ENCODE measurements at regions not wholly inside any gene's neighbourhood (a gene's known extent, or its start where the extent isn't known, plus 50 kb on each side); places are given as distances from the start of the nearest gene placed in this dataset.
"Not testable (repeated sequence)": the region's sequence is repeated elsewhere in the genome, so short reads cannot be mapped to it uniquely, and the experiment has no call there.

DNA sequence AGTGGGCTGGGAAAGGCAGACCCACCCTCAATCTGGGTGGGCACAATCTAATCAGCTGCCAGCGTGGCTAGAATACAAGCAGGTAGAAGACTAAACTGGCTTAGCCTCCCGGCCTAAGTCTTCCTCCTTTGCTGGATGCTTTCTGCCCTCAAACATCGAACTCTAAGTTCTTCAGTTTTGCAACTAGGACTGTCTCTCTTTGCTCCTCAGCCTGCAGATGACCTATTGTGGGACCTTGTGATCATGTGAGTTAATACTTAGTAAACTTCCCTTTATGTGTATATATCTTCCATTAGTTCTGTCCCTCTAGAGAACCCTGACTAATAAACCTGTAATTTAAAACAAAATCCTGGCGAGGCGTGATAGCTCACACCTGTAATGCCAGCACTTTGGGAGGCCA lies 51.8 kb upstream of the SLC39A8 start:
- not testable (repeated sequence) for H3K9me3 ChIP-seq; H3K4me3 ChIP-seq (ENCODE audit: low read depth in 1 of 2, low read length in 1 of 2); H3K27me3 ChIP-seq; H3K36me3 ChIP-seq; H3K27ac ChIP-seq
- H3K4me1 ChIP-seq (ENCODE audit: control insufficient read depth in 1 of 2, insufficient read depth in 1 of 2, low read depth in 1 of 2, low read length in 1 of 2): peaks cover 34 to 41% of the 10 kb centered on the region in 2 experiments

DNA sequence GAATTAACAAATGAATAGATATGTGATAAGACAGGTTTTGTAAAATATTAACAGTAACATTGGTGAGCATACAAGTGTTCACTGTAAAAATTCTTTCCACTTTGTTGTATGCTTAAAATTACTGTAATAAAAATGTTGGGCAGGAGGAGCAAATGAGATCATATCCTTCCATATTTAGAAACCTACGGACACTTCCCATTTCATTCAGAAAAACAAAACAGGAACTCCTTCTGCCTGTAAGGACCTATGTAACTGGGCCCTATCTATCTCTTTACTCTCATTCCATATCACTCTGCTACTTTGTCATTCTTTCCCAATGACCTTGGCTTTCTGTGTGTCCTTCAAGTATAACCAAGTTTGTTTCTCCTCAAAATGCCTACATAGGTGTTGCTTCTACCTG lies 53.7 kb upstream of the SLC39A8 start:
- TF ChIP-seq, protein P1, sequence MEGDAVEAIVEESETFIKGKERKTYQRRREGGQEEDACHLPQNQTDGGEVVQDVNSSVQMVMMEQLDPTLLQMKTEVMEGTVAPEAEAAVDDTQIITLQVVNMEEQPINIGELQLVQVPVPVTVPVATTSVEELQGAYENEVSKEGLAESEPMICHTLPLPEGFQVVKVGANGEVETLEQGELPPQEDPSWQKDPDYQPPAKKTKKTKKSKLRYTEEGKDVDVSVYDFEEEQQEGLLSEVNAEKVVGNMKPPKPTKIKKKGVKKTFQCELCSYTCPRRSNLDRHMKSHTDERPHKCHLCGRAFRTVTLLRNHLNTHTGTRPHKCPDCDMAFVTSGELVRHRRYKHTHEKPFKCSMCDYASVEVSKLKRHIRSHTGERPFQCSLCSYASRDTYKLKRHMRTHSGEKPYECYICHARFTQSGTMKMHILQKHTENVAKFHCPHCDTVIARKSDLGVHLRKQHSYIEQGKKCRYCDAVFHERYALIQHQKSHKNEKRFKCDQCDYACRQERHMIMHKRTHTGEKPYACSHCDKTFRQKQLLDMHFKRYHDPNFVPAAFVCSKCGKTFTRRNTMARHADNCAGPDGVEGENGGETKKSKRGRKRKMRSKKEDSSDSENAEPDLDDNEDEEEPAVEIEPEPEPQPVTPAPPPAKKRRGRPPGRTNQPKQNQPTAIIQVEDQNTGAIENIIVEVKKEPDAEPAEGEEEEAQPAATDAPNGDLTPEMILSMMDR (IDR thresholded peaks at IDR 0.05): no peak

DNA sequence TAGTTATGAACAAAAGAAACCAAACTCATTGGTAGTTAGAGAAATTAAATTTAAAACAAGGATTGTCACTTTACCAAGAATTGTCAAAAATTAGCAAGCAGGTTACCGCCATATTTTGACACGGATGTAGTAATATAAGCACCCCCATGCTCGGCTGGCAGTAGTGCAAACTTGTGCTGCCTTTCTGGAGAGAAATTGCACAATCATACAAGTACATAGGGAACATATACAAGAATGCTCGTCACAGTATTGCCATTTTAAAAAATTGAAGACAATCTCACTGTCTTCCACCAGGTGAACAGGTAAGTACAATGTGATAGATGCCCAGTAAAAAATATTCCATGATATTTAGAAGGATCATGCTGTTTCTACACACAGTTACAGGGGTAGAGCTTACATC lies 55.6 kb upstream of the SLC39A8 start:
- TF ChIP-seq, protein P1 (IDR thresholded peaks at IDR 0.05): no peak
- Histone ChIP-seq H3K9me3 (no peaks in the 10 kb centered on the region), H3K36me3 (no peaks in the 10 kb centered on the region), H3K4me1 (ENCODE audit: control insufficient read depth in 1 of 2, insufficient read depth in 1 of 2, low read depth in 1 of 2, low read length in 1 of 2) (peaks cover 12 to 14% of the 10 kb centered on the region in 2 experiments), H3K27me3 (no peaks in the 10 kb centered on the region), H3K27ac (no peak overlapping the region), H3K4me3 (ENCODE audit: low read depth in 1 of 2, low read length in 1 of 2) (no peak overlapping the region)

More for the DNA sequence above, 53.7 kb upstream of the SLC39A8 start:
- H3K27me3 ChIP-seq: no peaks in the 10 kb centered on the region
- no peak overlapping the region for H3K4me3 ChIP-seq (ENCODE audit: low read depth in 1 of 2, low read length in 1 of 2)
- no peaks in the 10 kb centered on the region for H3K36me3 ChIP-seq
- peaks cover 15 to 21% of the 10 kb centered on the region in 2 experiments for H3K4me1 ChIP-seq (ENCODE audit: control insufficient read depth in 1 of 2, insufficient read depth in 1 of 2, low read depth in 1 of 2, low read length in 1 of 2)
- H3K9me3 ChIP-seq: no peaks in the 10 kb centered on the region
- peak overlapping the region; percentile 55 for H3K27ac ChIP-seq

DNA sequence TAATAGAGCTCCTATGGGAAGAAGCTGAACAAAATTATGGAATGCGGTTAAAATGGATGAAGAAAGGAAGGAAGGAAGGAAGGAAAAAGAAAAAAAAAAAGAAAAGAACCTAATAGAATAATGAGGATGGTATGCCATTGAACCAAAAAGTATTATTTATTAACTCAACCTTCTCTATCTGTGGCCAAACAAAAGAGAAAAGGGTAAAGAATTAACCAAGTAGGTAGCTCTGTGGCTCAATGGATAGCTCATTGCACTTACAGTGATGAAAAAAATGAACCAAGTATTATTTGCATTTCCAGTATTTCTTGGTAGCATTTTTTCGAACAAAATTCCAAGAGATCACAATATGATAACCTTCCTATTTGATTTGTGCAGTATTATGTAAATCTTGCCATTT lies 56.9 kb upstream of the SLC39A8 start:
- H3K4me1 ChIP-seq (ENCODE audit: control insufficient read depth in 1 of 2, insufficient read depth in 1 of 2, low read depth in 1 of 2, low read length in 1 of 2): peaks cover 12 to 14% of the 10 kb centered on the region in 2 experiments
- H3K9me3 ChIP-seq: no peaks in the 10 kb centered on the region
- H3K27ac ChIP-seq: no peak overlapping the region
- H3K27me3 ChIP-seq: no peaks in the 10 kb centered on the region
- no peaks in the 10 kb centered on the region for H3K36me3 ChIP-seq
- TF ChIP-seq, protein P1 (IDR thresholded peaks at IDR 0.05): no peak
- no peak overlapping the region for H3K4me3 ChIP-seq (ENCODE audit: low read depth in 1 of 2, low read length in 1 of 2)

DNA sequence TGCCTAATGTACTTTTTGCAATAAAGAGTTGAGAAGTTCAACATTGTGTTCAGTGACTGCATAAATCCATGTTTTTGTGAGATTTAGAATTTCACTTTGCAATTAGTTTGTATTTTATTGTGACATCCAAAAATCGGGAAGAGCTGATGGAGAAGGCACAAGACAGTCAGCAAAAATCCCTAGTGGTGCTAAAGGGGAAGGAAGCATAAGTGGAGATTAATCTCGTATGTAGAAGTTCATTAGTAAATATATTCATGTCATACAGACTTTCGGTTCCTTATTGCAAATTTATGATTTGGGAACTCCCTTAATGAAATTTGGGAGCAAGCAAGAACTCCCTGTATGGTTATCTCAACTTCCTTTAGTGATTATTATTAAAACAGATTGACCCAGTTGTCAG lies 57.8 kb upstream of the SLC39A8 start:
- peaks cover 12 to 14% of the 10 kb centered on the region in 2 experiments for H3K4me1 ChIP-seq (ENCODE audit: control insufficient read depth in 1 of 2, insufficient read depth in 1 of 2, low read depth in 1 of 2, low read length in 1 of 2)
- H3K9me3 ChIP-seq: no peaks in the 10 kb centered on the region
- H3K27me3 ChIP-seq: no peaks in the 10 kb centered on the region
- no peak overlapping the region for H3K27ac ChIP-seq
- no peak overlapping the region for H3K4me3 ChIP-seq (ENCODE audit: low read depth in 1 of 2, low read length in 1 of 2)
- TF ChIP-seq, protein P1 (IDR thresholded peaks at IDR 0.05): no peak
- no peaks in the 10 kb centered on the region for H3K36me3 ChIP-seq

DNA sequence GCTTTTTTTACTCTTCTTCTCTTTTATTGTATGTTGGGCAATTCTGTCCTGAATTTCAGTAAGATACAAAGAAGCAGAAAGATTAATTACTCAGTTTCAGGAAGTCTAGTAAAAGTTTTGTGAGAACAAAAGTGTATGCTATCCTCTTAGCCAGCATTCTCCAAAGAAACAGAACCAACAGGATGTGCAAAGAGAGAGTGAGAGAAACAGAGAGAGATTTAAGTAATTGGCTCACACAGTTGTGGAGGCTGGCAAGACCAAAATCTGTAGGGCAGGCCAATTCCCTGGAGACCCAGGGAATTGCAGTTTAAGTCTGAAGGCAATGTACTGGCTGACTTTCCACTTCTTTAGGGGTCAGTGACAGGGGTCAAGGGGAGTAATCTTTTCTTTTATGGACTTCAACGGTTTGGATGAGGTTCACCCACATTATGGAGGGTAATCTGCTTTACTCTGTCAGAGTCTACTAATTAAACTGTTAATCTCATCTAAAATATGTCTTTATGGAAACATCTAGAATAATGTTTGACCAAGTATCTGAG lies 59.2 kb upstream of the SLC39A8 start:
- Histone ChIP-seq H3K36me3 (no peaks in the 10 kb centered on the region), H3K27me3 (no peaks in the 10 kb centered on the region), H3K27ac (no peak overlapping the region), H3K4me1 (ENCODE audit: control insufficient read depth in 1 of 2, insufficient read depth in 1 of 2, low read depth in 1 of 2, low read length in 1 of 2) (peaks cover under 1 to 1% of the 10 kb centered on the region in 2 experiments), H3K9me3 (no peaks in the 10 kb centered on the region), H3K4me3 (ENCODE audit: low read depth in 1 of 2, low read length in 1 of 2) (no peak overlapping the region)
- TF ChIP-seq, protein P1 (IDR thresholded peaks at IDR 0.05): no peak
